Mesenteric fat pad (tissue), 1 donor: ENCODE measurements at regions not wholly inside any gene's neighbourhood (a gene's known extent, or its start where the extent isn't known, plus 50 kb on each side); places are given as distances from the start of the nearest gene placed in this dataset.
"Not testable (repeated sequence)": the region's sequence is repeated elsewhere in the genome, so short reads cannot be mapped to it uniquely, and the experiment has no call there.

Experiments
- DNase-seq: peaks from one replicate; pipeline ENCODE4 v3.0.0-alpha.2; 2020; ENCODE audit warnings: low spot score
- donor health status: DM: yes; HTN: yes; CAD: no.

DNA sequence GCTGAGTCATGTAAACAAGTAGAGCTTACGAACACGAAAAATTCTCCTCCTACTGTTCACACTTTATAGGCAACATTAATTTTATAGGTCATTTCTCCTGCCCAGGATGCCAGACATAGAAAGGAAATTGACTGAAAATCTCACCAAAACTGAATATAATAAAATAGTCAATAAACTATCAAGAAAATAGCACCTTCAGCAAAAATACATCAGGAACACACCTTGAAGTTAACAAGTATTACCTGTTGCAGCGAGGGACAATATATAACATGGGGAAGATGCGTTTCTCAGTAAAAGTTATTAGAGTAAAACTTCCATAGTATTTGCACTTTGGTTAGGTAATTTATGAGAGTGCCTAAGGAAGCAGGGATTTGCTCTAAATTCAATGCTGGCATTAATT, 344.6 kb downstream of the KCNJ3 start:
- no peak for DNase-seq

DNA sequence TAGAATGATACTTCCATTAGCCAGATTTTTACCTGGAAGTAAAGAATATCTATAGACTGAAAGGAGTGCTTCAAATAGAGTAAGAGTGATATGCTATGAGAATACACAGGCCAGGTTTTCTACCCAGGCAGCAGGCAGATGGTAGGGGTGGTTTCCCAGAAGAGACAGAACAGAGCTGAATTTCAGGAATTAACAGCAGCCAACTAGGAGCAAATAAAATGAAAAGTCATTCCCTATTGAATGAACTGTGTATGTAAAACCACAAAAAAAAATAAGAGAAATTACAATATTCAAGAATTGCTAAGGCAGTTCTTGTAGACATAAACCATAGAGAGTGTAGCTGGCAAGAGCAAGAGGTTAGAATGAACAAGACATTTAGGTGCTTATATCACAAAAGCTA, 336.8 kb downstream of the KCNJ3 start:
- no peak for DNase-seq

DNA sequence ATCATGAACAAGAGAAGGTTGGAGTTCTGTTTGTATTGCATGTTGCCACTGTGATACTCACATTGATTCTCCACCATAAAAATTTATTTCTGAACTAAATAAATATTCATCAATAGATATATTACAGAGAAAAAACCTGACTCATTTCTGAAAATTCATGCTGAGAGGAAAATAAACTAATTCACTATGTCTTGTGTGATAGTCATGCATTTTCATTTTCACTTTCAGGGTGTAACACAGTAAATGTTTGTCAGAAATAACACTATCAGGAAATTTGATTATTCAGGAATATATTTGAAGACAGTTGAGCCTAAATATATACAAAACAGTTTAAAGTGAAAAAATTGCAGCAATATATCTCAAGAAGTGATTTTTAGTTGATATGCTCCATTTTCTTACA, 335.2 kb downstream of the KCNJ3 start:
- no peak for DNase-seq

DNA sequence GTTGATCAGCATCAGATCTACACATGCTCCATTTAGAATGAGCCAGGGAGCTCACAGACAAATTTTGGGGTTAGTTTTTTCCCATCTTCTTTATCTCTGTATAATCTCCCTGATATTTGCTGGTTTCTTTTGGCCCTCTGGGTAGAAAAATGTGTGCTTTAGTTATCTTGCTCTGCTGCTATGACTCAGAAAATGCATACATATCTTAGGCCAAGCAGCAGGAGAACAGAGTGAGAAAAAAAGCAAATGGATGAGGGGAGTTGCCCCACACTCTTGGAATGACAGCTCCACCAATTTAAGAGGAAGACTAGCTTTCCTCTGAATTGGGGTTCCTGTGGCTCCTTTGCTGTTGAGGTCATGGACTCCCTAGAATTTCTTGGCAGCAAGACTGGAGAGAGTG, 331.8 kb downstream of the KCNJ3 start:
- no peak for DNase-seq

DNA sequence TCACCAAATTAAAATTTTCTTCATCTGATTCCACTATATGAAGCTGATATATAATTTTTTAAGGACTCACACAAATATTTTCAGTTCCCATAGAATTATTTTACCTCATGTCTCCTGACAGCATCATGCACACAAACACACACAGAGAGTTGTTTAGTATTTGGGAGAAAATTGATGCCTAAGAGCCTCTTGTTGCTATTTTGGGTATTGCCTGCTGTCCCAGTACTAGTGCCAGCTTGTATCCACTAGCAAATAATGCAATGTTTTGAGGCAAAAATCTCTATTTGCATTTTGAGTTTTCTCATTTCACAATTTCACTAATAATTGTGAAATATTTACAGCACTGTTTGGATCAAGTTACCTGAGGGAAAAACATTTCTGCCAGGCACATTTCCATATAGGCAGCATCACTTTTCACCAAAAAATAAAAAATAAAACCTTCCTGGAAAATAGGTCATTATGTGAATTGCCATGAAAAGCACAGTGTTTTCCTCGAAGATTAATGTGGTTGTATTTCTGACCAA, 328.2 kb downstream of the KCNJ3 start:
- no peak for DNase-seq

DNA sequence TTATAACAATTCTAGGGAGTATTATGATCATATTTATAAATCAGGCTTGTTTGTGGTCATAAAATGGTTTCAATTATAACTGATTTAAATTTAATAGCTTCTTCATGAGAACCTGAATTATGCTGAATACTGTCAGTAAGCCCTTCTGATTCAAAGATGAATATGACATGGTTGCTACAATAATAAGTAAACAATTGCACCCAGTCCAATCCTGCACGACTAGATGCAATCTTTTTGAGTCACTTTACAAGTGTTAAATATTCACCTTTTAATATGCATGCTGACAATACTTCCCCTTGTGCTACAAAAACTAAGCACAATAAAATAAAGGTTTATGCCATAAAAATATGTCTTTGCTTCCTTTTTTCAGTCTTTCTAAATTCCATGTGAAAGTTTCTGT, 325.2 kb downstream of the KCNJ3 start:
- no peak for DNase-seq

DNA sequence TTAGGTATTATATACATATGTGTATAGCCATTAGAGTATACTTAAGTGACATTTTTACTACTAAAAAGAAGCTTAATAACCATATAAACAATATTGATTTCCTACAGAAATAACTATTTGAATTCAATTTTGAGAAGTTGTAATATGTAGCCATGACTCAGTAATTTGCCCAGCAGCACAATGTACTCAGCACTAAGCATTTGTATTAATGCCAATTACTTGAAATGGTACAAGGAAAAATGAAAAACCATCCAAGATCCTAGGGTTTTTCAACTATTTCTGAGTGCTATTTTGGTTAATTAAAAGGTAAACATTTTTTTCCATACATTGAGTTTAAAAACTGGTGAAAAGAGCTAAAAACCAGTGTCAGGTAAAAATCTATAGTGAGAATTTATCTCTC, 324.0 kb downstream of the KCNJ3 start:
- no peak for DNase-seq

DNA sequence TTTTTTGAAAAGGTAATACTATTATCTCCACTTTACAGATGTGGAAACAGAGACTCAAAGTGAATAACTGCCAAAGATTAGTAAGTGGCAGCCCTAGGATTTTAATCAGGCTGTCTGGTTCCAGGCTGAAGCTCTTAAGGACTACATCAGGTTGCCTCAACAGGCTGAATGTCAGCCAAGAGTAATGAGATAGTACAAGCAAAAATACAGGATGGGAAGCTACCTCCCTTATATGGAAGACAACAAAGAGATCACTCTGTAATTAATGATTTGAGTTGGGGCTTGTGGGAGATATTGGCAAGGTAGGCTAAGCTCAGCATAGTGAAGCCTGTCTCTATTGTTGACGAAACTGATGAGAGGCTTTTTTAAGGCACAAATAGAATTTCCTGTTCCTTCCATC, 323.1 kb downstream of the KCNJ3 start:
- DNase-seq = no peak

DNA sequence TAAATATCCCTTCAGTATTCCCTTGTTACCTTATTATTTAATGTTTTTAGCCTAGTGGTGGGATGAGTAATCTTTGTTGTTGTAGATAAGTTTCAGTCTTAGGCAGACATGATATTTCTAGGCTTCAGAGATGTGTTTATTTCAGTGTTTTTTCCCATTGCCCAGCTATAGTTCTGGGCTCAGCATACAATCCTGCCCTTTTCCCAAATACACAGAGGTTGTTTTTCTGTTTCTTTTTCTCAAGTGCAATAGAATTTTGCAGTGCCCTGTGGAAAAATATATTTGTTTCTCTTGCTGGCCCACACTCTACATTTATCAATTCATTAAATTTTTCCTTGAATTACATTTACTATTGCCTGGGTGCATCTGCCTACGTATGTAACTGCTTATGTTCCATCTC, 321.8 kb downstream of the KCNJ3 start:
- no peak for DNase-seq

DNA sequence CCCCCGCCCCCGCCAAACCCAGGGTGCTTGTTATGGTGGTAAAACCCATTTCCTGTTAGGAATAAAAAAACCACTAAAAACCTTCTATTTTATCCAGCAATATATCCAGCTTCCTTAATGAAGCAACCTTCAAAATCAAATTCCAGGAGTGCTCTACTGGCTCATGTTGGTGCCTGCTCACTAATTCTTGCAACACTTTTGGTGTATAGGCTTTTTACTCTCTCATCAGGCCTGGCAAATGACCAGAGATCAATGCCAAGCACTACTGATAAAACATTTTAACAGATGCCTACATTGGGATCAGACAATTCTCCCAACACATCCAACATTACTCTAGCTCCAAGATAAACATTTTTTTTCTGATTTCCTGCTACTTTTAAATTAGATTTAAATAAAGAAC, 312.4 kb downstream of the KCNJ3 start:
- no peak for DNase-seq

DNA sequence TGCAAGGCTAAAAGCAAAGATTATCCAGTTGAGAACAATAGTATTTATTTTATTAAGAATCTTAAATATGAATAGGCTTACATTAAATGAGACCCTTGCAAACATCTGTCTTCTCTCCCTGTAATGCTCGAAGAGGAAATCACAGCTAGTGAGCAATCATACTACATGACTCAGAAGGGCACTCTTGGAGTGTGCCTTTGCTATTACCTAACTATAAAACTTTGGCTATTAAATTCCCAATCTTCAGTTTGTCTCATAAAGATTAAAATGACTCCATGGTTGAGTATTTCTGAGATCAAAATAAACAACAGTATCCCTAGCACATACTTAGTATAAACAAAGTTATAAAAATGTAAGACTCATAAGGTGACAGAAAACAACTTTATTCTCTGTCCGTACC, 296.9 kb downstream of the KCNJ3 start:
- no peak for DNase-seq

DNA sequence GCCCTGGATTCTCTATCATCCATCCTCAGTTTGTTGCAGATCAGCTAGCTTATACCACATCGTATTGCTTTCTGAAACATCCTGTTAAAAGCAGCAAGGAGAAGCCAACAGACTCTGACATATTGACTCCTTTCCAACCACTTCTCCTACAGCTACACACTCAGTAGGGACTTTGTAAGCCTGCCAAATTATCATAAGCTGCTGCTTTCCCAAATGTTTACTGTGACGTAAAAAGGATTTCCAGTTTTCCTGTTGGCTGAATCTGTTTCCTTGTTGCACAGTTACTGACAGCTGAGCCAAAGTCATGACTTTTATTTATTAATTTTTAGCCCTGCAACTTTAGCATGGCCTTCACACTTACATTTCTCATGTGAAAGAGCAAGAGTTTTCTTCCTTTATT, 294.3 kb downstream of the KCNJ3 start:
- no peak for DNase-seq

DNA sequence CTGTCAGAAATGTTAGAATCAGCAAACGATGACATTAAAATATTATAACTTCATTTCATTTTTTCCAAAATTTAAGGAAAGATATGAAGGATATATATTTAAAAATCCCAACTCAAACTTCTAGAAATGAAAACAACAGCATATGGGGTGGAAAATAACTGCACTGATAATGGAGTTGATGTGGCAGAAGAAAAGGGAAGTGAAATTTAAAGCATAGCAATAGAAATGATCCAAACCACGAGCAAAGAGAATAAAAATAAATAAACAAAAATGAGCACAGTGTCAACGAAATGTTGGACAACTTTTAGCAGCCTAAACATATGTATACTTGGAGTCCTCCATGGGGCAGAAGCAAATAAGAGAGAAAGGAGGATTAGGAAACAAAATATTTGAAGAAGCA, 280.2 kb downstream of the KCNJ3 start:
- no peak for DNase-seq

DNA sequence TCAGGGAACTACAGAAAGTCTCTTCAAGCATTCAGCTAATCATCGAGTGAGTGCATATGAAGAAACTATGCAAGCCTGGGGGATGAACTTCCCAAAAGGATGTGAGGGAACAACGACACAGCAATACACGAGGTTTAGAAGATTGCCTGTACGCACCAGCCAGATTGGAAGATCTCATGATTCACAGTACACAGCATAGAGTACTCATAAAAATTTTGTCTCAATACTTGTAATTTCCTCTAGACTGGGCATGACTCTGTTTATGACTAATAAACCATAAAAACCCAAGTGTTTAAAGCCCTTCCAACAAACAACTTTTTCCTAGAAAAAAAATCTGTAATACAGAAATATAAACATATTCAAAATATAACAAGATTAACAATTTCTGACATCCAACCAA, 279.7 kb downstream of the KCNJ3 start:
- no peak for DNase-seq

DNA sequence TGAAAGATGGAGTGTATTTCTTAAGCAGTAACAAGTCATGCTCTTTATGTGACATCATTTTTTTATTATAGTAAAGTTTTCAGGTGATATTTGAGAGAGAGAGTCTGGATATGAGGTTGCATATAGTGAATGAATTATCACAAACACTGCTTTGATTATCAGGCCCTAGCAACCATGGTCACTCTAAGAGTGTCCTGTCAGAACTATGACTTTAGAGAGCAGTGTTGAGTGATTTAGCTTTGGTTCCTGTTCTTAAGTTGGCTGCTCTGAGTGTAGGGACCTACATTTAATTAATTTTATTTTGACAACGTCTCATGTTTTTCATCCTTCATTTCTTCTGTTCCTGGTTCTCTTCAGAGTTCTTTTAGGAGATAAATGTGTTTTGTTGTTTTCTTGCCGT, 275.5 kb downstream of the KCNJ3 start:
- DNase-seq = no peak

DNA sequence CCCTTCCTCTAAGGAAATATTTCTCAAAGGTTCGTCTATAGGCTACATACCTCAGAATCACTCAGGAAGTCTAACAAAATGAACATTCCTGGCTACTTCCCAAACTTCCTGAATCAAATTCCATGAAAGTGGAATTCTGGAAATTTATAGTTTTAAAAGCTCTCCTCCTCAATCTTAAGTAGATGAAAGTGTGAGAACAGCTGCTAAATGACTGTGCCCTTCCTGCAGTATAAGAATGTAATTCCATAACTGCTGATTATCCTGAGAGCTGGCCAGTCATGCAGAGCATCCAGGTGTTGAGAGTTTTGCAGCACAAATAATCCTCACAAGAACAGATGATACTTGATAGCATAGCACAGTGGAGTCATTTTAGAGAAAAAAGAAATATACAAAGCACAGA, 265.0 kb downstream of the KCNJ3 start:
- no peak for DNase-seq

DNA sequence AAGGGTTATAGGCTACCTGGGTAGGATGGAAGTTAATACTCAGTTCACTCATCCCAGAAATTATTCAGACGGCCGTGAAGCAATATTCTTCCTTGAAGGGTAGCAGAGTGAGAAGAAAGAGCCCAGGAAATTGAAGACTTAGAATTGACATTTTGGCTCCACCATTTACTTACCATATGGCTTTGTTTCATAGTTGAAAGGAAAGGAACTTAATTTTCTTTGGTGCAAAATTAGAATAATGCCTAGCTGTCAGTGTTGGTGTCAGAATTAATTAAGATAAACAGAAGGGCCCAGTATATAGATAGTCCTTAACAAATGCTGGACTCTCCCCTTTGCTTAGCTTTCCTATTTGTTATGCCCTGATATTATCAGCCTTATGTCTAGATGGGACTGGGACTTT, 263.2 kb downstream of the KCNJ3 start:
- DNase-seq = no peak

DNA sequence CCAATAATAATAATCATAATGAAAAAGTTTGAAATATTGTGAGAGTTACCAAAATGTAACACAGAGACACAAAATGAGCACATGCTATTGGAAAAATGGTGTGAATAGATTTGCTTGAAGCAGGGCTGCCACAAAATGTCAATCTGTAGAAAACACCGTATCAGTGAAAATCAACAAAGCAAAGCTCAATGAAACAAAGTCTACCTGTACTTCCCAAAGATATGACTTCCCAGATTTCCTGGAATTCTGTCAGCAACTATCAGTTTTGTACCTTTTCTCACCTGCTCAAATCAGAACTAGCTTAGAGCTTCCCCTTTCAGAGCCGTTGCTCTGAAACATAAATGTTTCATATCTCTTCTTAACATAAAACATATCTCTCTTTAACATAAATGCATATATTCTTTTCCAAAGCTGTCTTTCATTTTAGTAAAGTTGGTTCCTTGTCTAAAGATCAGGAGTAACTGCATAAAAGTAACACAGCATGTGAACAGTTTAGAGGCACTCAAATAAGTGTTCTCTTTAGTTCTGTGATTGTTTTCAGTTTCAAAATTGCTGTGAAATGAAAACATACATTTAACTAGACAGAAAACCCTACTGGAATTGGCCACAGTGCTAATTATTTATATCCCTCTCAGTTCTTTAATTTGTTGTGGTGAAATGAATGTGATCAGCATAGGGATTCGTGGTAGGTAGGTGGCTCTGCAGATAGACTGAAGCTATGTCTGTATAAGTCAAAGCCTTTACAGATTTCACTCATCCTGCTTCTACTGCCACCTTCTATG, 262.5 kb downstream of the KCNJ3 start:
- DNase-seq = no peak

DNA sequence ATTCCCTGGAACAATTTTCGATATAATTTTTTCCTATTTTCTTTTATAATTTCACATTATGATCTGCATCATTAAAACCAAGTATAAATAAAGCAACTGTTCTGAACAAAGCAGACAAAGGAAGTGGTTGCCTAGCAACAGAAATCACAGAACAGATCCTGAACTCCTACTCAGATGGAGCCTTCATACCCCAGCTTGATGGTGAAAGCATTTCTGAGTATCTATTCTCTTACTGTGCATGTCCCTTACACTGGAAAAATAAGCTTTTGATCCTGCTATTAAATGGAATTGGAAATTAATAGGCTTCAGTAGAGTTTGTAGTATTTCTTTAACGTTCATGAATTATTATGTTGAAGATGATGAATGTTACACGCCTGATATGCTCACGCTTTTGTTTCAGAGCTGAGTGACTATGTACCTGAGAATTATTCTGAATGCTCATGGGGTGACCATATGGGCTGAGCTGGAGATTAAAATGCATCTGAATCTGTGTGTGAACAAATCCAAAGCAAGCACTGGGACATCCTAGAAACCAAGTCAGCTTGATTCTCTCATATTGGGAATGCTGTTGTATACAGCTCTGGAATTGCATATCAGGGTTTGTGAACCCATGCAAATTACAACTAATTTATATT, 254.0 kb downstream of the KCNJ3 start:
- no peak for DNase-seq

DNA sequence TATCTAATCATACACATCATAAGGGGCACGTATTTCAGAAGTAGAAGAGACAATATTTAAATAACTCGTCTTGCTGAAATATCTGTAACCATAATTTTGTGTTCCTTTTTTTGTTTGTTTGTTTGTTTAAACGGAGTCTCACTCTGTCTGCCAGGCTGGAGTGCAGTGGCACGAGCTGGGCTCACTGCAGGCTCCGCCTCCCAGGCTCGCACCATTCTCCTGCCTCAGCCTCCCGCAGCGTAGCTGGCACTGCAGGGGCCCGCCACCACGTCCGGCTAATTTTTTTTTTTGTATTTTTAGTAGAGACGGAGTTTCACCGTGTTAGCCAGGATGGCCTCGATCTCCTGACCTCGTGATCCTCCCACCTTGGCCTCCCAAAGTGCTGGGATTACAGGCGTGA, 248.9 kb downstream of the KCNJ3 start:
- DNase-seq = not testable (repeated sequence)

DNA sequence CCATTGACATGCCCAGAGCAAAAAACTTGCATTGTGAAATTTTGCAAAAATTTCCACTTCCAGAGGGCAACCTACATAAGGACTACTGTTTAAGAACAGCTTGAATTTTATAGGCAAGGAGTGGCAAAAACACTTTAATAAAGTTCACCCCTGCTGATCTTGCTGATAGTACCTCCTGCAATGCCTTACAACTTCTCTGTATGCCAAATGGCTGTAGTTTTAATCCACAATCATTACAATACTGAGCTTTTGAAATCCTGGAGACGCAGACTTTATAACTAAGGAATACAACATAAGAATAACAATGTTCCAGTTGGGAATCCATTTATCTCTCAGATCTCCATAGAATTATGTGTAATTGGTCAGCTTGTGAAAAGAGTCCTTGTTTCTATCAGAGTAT, 247.5 kb downstream of the KCNJ3 start:
- DNase-seq = no peak

DNA sequence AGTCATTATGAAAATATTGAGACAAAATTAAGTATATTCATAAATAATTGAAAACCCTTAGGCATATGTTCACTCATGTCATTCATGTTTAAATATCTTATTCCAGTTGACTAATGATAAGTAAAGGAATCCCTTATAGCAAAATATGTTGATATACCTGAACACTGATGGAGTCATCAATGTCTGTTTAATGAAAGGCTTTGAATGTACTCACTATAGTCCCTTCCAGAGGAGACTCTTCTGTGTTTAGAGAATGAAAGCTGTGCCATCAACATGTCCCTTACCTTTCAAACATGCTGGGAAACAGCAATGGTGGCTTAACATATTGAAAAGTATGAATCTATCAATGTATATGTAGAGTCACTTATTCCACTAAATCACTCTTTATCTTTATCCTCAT, 242.9 kb downstream of the KCNJ3 start:
- no peak for DNase-seq

DNA sequence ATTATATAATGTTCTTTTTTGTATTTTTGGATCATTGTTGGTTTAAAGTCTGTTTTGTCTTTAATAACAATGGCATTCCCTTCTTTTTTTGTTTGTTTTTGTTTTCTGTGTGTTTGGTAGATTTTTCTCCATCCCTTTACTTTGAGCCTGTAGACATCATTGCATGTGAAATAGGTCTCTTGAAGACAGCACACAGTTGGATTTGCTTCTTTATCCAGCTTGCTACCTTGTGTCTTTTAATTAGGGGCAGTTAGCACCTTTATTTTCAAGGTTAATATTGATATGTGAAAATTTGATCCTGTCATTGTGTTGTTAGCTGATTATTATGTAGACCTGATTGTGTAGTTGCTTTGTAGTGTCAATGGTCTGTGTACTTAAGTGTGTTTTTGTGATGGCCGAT, 235.7 kb downstream of the KCNJ3 start:
- DNase-seq = no peak
